GM13977 (cell line): ENCODE measurements at regions not wholly inside any gene's neighbourhood (a gene's known extent, or its start where the extent isn't known, plus 50 kb on each side); places are given as distances from the start of the nearest gene placed in this dataset.

Experiments used
- DNase-seq: peaks from one replicate; pipeline ENCODE4 v3.0.0; 2012; ENCODE audit warnings: low spot score
- in situ Hi-C: fragments of 300-500 bp; cut with MboI; formaldehyde crosslinking; loops from one replicate; pipeline ENCODE4 v1.12.0; 2022; ENCODE audit warnings: low sequenced_read_pairs, low pct_unique_long_range_greater_than_20kb, mixed read lengths, inconsistent platforms; ENCODE audit not compliant: unreplicated experiment
- TF ChIP-seq, protein P1 (sequence below): IDR thresholded peaks from 2 replicates; pipeline ENCODE4 v1.5.1; 2012; ENCODE audit warnings: mild to moderate bottlenecking, control low read depth; ENCODE audit not compliant: insufficient read depth; ENCODE audit errors: extremely low read depth, missing control alignments

DNA sequence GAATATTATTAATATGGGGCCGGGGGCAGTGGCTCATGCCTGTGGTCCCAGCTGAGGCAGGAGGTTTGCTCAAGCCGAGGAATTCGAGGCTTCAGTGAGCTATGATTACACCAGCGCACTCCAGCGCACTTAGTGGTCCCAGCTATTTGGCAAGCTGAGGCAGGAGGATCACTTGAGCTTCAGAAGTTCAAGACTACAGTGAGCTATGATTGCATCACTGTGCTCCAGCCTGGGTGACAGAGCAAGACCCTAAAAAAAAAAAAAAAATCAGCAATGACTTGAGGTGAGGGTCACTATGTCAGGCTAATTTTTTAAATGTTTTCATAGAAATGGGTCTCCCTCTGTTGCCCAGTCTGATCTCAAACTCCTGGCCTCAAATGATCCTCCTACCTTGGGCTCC is 243.4 kb downstream of the RBM19 start:
- no peak for DNase-seq
- TF ChIP-seq, protein P1, sequence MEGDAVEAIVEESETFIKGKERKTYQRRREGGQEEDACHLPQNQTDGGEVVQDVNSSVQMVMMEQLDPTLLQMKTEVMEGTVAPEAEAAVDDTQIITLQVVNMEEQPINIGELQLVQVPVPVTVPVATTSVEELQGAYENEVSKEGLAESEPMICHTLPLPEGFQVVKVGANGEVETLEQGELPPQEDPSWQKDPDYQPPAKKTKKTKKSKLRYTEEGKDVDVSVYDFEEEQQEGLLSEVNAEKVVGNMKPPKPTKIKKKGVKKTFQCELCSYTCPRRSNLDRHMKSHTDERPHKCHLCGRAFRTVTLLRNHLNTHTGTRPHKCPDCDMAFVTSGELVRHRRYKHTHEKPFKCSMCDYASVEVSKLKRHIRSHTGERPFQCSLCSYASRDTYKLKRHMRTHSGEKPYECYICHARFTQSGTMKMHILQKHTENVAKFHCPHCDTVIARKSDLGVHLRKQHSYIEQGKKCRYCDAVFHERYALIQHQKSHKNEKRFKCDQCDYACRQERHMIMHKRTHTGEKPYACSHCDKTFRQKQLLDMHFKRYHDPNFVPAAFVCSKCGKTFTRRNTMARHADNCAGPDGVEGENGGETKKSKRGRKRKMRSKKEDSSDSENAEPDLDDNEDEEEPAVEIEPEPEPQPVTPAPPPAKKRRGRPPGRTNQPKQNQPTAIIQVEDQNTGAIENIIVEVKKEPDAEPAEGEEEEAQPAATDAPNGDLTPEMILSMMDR: no peak
- in situ Hi-C loops: no loop called here

DNA sequence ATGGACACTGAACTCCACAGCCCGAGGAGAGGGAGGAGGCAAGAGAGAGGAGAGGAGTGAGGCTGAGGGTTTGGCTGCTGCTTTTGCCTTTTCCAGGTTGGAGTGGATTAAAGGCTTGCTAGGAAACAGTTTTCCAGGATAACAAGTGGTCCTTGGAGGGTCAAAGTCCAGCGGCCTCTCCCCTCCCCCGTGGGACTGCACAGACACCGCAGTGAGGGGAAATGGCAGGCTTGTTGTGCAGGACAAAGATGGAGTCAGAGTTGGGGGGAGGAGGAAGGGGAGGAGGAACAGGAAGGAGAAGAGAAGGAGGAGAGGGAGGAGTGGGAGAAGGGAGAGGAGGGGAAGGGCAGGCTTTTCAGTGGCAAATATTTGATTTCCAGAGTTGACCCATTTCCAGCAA is 245.5 kb downstream of the RBM19 start:
- in situ Hi-C loops: no loop called here
- no peak for DNase-seq
- TF ChIP-seq, protein P1: no peak

DNA sequence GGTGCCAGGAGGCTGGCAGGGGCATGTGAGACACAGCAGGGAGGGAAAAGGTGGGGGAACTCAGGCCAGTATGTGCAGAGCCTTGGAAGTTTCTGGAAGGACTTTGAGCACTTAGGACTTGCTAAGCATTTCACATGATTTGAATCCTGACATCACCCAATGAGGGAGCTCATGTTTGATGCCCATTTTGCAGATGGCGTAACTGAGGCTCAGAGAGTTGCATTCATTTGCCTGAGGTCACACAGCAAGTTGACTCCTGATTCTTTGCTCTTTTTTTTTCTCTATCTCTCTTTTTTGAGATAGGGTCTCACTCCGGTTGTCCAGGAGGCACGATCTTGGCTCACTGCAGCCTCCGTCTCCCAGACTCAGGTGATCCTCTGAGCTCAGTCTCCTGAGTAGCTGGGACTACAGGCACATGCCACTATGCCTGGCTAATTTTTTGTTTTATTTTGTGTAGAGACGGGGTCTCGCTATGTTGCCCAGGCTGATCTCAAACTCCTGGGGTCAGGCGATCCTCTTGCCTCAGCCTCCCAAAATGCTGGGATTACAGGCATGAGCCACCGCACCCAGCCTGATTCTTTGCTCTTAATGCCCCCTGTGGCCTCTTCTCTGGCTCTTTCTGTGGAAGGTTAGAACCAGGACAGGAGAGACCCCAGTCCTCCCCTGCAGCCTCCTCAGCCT is 246.1 kb downstream of the RBM19 start:
- TF ChIP-seq, protein P1: no peak
- no peak for DNase-seq
- in situ Hi-C loops: no loop called here

DNA sequence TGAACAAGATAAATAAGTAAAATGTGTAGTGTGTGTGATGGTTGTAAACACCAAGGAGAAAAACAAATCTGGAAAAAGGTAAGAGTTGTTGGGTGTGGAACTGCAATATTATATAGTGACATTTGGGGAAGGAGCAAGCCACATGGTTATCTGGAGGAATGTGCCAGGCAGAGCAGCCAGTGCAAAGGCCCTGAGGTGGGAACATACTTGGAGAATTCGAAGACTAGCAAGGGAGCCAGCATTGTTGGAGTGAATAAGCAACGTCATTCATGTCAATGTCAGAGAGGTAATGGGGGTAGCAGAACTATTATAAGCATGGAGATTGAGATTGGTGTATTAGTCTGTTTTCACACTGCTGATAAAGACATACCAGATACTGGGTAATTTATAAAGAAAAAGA is 241.5 kb upstream of the LHX5 start:
- TF ChIP-seq, protein P1: no peak
- in situ Hi-C loops: no loop called here

DNA sequence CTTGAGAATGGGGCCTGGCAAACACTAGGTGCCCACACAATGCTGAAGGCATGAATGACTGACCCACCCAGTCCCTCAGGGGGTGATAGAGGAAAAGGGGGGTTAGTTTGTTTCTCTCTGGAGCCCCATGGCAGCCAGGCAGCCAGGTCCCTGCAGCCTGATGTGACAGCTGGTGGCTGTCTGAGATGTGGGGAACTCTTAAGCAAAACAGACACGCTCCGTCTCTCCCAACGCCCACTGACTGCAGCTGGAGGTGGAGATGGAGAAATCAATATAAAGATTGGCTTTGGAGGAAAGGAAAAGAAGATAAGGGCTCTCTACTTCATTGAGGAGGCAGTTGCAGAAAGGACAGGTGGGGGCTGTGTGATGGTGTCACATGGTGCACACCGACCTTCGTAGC is 240.8 kb upstream of the LHX5 start:
- TF ChIP-seq, protein P1: no peak
- in situ Hi-C loops: no loop called here
- DNase-seq: no peak

More for the DNA sequence above, 241.5 kb upstream of the LHX5 start:
- no peak for DNase-seq

DNA sequence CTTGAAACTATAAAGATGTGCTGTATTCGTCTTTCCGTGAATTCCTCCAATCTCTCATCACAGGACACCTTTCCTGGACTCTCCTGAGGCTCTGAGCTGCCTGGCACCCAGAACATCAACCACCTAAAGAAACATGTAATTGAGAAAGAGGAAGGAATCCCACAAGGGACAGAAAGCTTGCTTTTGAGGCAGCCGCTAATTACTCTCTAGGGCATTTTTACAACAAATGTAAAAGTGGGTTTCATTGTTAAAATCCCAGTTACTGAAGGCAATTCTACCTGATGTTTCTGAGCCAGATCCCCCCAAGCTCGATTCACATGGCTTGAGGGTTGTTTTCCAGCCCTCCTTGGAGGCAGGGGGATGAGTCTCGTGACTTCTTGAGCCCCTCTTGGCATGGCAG is 238.5 kb upstream of the LHX5 start:
- TF ChIP-seq, protein P1: no peak
- DNase-seq: no peak
- in situ Hi-C loops: no loop called here
